ENCODE measurements at regions not wholly inside any gene's neighbourhood (a gene's known extent, or its start where the extent isn't known, plus 50 kb on each side); places are given as distances from the start of the nearest gene placed in this dataset.

DNA sequence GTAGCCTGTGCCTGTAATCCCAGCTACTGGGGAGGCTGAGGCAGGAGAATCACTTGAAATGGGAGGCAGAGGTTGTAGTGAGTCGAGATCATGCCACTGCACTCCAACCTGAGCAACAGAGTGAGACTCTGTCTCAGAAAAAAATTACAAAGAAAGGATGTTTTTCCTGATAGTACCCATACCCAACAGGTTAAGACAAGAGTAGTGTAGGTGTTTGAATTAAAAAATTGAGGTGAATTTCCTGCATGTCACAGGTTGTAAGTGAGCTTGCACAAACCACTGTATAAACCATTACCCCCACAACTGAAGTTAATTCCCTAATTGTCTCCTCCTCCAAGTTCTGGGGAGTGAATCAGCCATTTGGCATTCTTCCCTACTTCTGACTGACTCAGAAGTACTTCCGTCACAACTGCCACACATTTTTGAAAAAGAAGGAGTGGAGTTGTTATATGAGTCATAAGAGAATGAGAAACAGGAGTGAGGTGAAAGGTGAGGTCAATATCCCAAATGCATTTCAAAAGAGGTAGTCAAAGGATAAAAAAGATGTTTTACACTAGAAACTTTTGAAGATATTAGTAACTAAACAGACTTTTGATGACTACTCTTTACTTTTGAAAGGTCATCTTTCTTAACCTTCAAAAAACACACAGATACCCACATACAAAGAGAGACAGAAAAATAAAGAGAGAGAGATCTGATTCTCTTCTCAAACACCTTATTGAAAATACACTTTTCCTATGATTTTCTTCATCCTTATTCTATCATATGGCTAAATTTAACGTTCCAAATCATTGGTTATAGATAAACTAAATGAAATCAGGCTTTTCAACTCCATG lies 134.5 kb downstream of the BTC start (continued):
- TF ChIP-seq, protein P1, sequence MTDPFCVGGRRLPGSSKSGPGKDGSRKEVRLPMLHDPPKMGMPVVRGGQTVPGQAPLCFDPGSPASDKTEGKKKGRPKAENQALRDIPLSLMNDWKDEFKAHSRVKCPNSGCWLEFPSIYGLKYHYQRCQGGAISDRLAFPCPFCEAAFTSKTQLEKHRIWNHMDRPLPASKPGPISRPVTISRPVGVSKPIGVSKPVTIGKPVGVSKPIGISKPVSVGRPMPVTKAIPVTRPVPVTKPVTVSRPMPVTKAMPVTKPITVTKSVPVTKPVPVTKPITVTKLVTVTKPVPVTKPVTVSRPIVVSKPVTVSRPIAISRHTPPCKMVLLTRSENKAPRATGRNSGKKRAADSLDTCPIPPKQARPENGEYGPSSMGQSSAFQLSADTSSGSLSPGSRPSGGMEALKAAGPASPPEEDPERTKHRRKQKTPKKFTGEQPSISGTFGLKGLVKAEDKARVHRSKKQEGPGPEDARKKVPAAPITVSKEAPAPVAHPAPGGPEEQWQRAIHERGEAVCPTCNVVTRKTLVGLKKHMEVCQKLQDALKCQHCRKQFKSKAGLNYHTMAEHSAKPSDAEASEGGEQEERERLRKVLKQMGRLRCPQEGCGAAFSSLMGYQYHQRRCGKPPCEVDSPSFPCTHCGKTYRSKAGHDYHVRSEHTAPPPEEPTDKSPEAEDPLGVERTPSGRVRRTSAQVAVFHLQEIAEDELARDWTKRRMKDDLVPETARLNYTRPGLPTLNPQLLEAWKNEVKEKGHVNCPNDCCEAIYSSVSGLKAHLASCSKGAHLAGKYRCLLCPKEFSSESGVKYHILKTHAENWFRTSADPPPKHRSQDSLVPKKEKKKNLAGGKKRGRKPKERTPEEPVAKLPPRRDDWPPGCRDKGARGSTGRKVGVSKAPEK (CRISPR knock-in tag; IDR thresholded peaks at IDR 0.05; ENCODE audit: borderline replicate concordance), result no peak
- TF ChIP-seq ZNF10 (CRISPR knock-in tag; IDR thresholded peaks at IDR 0.05; ENCODE audit: borderline replicate concordance, low read depth) (no peak), DPF2 (CRISPR knock-in tag; IDR thresholded peaks at IDR 0.05; ENCODE audit: borderline replicate concordance, low read depth) (no peak), FOXJ3 (CRISPR knock-in tag; IDR thresholded peaks at IDR 0.05; ENCODE audit: borderline replicate concordance) (no peak), FOXK2 (IDR thresholded peaks at IDR 0.05) (no peak), ZNF563 (CRISPR knock-in tag; IDR thresholded peaks at IDR 0.05) (no peak), KMT2B (CRISPR knock-in tag; IDR thresholded peaks at IDR 0.05) (no peak), TEAD2 (CRISPR knock-in tag; IDR thresholded peaks at IDR 0.05) (no peak), ZNF432 (CRISPR knock-in tag; IDR thresholded peaks at IDR 0.05; ENCODE audit: borderline replicate concordance) (no peak), ZNF530 (CRISPR knock-in tag; IDR thresholded peaks at IDR 0.05; ENCODE audit: low read depth) (no peak), SOX5 (CRISPR knock-in tag; IDR thresholded peaks at IDR 0.05; ENCODE audit: borderline replicate concordance) (peak; percentile 70; the same call in 1 of the 2 replicates), HDAC6 (IDR thresholded peaks at IDR 0.05; ENCODE audit: low read depth, low read length) (no peak), ZNF567 (CRISPR knock-in tag; IDR thresholded peaks at IDR 0.05; ENCODE audit: borderline replicate concordance) (no peak), GABPB1 (CRISPR knock-in tag; IDR thresholded peaks at IDR 0.05) (peak; percentile 17; the same call in 1 of the 2 replicates), NFIC (IDR thresholded peaks at IDR 0.05; ENCODE audit: low read length) (peak; percentile 87), ZFX (CRISPR knock-in tag; IDR thresholded peaks at IDR 0.05; ENCODE audit: low read depth) (no peak), POLR2G (IDR thresholded peaks at IDR 0.05; ENCODE audit: low read depth, low read length) (no peak), ZNF614 (CRISPR knock-in tag; IDR thresholded peaks at IDR 0.05; ENCODE audit: borderline replicate concordance) (0 out of 2 replicates have a peak, but pooled peaks have one; percentile 25), PAX8 (CRISPR knock-in tag; IDR thresholded peaks at IDR 0.05; ENCODE audit: borderline replicate concordance) (no peak), ELF3 (CRISPR knock-in tag; IDR thresholded peaks at IDR 0.05) (peak; percentile 78)
- TF ChIP-seq, protein P2, sequence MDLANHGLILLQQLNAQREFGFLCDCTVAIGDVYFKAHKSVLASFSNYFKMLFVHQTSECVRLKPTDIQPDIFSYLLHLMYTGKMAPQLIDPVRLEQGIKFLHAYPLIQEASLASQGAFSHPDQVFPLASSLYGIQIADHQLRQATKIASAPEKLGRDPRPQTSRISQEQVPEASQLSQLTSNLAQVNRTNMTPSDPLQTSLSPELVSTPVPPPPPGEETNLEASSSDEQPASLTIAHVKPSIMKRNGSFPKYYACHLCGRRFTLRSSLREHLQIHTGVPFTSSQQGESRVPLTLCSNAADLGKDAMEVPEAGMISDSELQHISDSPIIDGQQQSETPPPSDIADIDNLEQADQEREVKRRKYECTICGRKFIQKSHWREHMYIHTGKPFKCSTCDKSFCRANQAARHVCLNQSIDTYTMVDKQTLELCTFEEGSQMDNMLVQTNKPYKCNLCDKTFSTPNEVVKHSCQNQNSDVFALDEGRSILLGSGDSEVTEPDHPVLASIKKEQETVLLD (CRISPR knock-in tag; IDR thresholded peaks at IDR 0.05; ENCODE audit: low read depth), result no peak
- TF ChIP-seq, protein P3, sequence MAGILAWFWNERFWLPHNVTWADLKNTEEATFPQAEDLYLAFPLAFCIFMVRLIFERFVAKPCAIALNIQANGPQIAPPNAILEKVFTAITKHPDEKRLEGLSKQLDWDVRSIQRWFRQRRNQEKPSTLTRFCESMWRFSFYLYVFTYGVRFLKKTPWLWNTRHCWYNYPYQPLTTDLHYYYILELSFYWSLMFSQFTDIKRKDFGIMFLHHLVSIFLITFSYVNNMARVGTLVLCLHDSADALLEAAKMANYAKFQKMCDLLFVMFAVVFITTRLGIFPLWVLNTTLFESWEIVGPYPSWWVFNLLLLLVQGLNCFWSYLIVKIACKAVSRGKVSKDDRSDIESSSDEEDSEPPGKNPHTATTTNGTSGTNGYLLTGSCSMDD (CRISPR knock-in tag; IDR thresholded peaks at IDR 0.05), result no peak
- TF ChIP-seq, protein P4, sequence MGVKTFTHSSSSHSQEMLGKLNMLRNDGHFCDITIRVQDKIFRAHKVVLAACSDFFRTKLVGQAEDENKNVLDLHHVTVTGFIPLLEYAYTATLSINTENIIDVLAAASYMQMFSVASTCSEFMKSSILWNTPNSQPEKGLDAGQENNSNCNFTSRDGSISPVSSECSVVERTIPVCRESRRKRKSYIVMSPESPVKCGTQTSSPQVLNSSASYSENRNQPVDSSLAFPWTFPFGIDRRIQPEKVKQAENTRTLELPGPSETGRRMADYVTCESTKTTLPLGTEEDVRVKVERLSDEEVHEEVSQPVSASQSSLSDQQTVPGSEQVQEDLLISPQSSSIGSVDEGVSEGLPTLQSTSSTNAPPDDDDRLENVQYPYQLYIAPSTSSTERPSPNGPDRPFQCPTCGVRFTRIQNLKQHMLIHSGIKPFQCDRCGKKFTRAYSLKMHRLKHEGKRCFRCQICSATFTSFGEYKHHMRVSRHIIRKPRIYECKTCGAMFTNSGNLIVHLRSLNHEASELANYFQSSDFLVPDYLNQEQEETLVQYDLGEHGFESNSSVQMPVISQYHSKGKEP (CRISPR knock-in tag; IDR thresholded peaks at IDR 0.05), result no peak
